ENCODE measurements at regions not wholly inside any gene's neighbourhood (a gene's known extent, or its start where the extent isn't known, plus 50 kb on each side); places are given as distances from the start of the nearest gene placed in this dataset.
"Not testable (repeated sequence)": the region's sequence is repeated elsewhere in the genome, so short reads cannot be mapped to it uniquely, and the experiment has no call there.

DNA sequence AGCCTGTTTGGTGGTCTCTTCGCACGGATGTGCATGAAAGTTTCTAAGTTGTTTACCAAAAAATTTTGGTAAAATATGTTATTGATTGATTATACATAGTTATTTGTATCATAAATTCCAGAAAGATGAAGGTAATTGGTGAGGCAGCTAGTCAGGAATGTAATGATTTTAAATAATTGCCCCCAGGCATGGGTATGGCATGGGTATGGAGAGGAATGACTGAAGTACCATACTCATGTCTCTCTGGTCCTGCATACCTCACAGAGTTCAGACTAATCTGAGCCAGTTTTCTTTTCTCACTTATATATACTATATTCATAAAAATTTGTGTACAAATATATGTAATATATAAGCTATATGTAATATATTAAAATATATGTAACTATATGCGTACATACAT is 329.0 kb upstream of the TECRL start:
- in situ Hi-C loops (cut with MboI; ENCODE audit: low sequenced_read_pairs) = no loop called here

- in situ Hi-C loops (cut with MboI; ENCODE audit: low sequenced_read_pairs) = not testable (repeated sequence)
Observed at GRCh38 chr4:64737854-64738138, 328.5 kb upstream of the TECRL start.

- in situ Hi-C loops (cut with MboI; ENCODE audit: low sequenced_read_pairs) = no loop called here
Observed at GRCh38 chr4:64737026-64737853, 328.0 kb upstream of the TECRL start.

DNA sequence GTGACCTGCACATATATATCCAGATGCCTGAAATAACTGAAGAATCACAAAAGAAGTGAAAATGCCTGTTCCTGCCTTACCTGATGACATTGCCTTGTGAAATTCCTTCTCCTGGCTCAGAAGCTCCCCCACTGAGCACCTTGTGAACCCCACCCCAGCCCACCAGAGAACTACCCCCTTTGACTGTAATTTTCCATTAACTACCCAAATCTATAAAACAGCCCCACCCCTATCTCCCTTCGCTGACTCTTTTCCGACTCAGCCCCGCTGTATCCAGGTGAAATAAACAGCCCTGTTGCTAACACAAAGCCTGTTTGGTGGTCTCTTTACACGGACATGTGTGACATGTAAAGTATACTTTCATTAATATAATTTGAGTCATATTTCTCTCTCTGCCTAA is 320.3 kb upstream of the TECRL start:
- in situ Hi-C loops (cut with MboI; ENCODE audit: low sequenced_read_pairs) = no loop called here

- in situ Hi-C loops (cut with MboI; ENCODE audit: low sequenced_read_pairs) = no loop called here
Observed at GRCh38 chr4:64727960-64728359, 318.7 kb upstream of the TECRL start.

- in situ Hi-C loops (cut with MboI; ENCODE audit: low sequenced_read_pairs) = not testable (repeated sequence)
Observed at GRCh38 chr4:64727391-64727790, 318.1 kb upstream of the TECRL start.

GRCh38 chr4:64724689-64725088 is 315.4 kb upstream of the TECRL start:
- in situ Hi-C loops (cut with MboI; ENCODE audit: low sequenced_read_pairs) = no loop called here

GRCh38 chr4:64721106-64721505 is 311.9 kb upstream of the TECRL start:
- in situ Hi-C loops (cut with MboI; ENCODE audit: low sequenced_read_pairs) = no loop called here

GRCh38 chr4:64718091-64718490 is 308.8 kb upstream of the TECRL start:
- in situ Hi-C loops (cut with MboI; ENCODE audit: low sequenced_read_pairs) = no loop called here

DNA sequence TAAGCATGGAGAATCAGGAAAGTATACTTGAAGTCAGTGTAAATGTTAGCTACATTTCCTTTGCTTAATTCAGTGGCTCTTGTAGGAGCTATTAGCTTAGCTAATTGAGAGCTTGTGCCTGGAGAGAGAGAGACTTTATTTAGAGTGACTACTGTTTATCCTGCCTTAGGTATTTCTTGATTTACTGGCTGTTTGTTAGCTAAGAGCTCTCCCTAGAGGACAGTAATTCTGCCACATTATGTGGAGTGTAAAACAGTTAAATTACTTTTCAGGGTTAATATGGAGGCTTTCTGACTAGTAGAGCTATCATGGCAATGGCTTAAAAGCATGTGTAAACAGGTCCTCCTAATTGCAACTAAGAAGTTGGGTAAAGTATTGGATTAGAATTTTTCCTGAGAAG is 306.5 kb upstream of the TECRL start:
- in situ Hi-C loops (cut with MboI; ENCODE audit: low sequenced_read_pairs) = no loop called here

GRCh38 chr4:64713256-64713840 is 304.1 kb upstream of the TECRL start:
- in situ Hi-C loops (cut with MboI; ENCODE audit: low sequenced_read_pairs) = no loop called here

DNA sequence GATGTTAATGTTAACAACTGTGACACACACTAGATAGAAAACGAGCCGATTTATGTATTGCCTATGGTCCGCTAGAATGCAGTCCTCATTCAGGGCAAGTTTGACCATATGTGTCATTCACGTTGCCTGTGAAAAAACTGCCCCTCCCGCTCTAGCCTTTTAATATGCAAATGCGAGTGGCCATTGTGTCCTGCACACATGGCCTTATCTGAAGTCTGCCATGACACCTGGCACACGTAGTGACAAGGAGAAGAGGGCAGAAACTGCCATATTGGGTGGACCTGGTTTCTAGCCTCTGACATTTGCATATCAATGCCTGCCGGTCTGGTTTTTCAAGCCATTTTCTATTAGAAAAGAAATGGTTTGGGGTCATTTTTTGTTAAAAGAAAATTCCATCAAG is 303.3 kb upstream of the TECRL start:
- in situ Hi-C loops (cut with MboI; ENCODE audit: low sequenced_read_pairs) = no loop called here

DNA sequence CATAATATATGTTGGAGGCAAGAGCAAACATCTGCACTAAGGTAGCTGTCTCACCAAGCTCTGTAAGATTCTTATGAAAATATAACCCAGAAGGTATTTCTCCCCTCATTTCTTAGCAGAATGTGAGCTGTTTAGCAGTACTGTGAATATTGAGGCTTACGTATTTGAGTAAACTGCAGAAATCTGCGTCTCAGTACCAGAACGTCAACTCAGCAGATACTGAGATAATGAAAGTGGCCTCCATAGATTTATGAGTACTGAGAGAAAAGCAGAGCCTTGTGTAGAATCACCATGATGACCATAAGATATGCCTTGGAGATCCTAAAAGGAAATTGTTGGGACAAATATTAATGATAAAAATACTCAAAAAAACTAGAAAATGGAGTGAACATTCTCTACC is 296.7 kb upstream of the TECRL start:
- in situ Hi-C loops (cut with MboI; ENCODE audit: low sequenced_read_pairs) = no loop called here

DNA sequence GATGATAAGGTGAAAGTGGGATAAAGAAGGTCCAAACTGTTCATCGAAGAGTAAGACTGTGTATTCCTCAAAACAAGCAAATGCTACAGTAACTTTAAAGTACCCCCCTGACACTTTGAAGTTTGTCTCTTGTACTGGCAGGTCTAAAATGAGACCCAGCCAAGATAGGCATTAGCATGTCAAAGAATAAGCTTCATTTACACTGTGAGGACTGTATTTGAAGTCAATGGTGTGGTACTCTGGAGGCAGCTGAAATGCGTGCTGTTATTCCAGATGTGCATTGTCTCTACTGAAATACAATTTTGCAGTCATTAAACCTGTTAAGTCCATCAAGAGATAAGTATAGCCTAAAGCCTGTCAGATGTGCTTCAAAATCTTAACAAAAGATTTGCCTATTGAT is 288.9 kb upstream of the TECRL start:
- in situ Hi-C loops (cut with MboI; ENCODE audit: low sequenced_read_pairs) = no loop called here

DNA sequence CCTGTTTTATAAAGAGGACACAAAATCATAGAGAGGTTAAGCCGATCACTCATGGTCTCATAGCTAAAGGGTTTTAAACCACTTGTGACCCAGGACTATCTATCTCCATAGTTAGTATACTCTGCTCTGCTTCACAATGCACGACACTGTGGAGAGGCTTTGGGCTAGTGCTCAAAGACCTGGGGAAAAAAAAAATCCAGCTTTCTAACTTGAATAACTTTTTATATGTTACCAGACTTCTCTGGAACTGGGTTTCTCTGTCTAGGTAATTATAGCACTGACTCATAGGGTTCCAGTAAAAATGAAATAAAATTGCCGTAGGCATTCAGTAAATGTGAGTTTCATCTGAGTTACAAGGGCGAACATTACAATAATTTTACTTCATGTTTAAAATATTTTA is 273.7 kb upstream of the TECRL start:
- in situ Hi-C loops (cut with MboI; ENCODE audit: low sequenced_read_pairs) = no loop called here

- in situ Hi-C loops (cut with MboI; ENCODE audit: low sequenced_read_pairs) = no loop called here
Observed at GRCh38 chr4:64682481-64682880, 273.2 kb upstream of the TECRL start.

DNA sequence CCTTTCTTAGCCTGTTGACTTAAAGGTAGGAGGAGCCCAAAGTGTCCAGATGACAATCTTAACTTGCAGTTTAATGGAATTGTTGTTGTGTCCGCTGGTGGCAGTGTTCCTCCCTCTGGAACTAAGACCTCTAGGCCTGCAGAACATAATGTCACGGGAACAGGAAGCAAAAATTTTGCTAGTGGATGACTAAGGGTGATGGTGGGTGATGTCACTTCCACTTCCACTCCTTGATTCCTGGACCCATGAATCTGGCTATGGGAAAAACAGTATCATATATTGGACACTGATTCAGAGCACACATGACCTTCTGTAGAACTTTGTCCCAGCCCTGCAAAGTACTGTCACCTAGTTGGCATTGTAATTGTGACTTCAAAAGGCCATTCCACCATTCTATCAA is 263.9 kb upstream of the TECRL start:
- in situ Hi-C loops (cut with MboI; ENCODE audit: low sequenced_read_pairs) = not testable (repeated sequence)

DNA sequence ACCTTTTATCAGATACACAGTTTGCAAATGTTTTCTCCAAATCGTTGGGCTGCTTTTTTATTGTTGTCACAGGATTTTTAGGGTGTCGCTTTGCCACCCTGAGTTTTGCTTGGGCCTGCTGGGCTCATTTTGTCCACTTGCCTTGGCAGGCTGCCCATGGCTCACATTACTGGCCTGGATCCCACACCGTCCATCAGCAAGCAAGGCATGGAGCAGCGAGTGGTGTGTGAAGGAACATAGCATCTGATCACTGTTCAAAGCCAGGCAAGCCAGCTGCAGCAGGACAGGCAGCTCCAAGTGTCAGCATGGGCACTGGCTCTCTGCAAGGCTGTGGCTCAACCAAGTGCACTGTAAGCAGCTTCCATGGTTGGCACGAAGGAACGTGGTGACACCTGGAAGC is 261.4 kb upstream of the TECRL start:
- in situ Hi-C loops (cut with MboI; ENCODE audit: low sequenced_read_pairs) = no loop called here

DNA sequence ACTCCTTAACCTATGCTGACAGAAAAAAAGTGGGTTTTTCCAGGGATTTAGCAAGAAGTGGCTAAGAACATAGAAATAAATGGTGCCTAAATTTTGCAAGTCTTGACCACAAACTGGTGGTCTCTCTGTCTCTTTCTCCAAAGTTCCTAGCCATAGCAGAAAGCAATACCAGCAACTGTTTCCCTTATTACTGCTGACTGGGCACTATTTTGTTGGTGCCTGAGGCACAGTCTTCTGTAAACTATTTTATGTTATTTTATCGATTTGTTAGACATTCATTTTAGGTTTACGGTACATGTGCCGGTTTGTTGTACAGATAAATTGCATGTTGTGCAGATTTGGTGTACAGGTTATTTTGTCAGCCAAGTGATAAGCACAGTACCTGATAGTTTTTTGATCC is 234.6 kb upstream of the TECRL start:
- in situ Hi-C loops (cut with MboI; ENCODE audit: low sequenced_read_pairs) = no loop called here

- in situ Hi-C loops (cut with MboI; ENCODE audit: low sequenced_read_pairs) = no loop called here
Observed at GRCh38 chr4:64642936-64643335, 233.7 kb upstream of the TECRL start.

DNA sequence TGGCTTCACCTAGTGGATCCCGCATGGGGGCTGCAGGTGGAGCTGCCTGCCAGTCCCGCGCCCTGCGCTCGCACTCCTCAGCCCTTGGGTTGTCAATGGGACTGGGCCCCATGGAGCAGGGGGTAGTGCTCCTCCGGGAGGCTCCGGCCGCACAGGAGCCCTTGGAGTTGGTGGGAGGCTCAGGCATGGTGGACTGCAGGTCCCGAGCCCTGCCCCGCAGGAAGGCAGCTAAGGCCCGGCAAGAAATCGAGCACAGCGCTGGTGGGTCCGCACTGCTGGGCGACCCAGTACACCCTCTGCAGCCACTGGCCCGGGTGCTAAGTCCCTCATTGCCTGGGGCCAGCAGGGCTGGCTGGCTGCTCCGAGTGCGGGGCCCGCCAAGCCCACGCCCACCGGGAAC is 231.2 kb upstream of the TECRL start:
- in situ Hi-C loops (cut with MboI; ENCODE audit: low sequenced_read_pairs) = not testable (repeated sequence)

DNA sequence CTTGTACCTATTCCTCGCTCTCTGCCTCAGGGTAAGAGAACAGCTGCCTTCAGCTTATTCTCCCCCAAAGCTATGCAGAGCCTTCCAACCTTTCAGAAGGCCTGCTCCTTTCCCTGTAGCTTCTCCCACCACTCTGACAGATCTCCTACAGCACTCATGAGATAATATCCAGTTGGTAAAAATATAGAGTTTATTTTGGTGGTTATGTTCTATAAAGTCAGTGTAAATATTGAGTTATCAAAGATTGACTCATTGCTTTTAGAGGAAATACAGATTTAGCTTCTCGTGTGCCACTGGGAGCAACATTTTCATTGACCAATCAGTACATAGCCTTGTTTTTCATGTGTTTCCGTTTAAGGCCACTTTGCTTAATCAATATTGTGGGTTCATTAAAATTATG is 216.2 kb upstream of the TECRL start:
- in situ Hi-C loops (cut with MboI; ENCODE audit: low sequenced_read_pairs) = no loop called here

- in situ Hi-C loops (cut with MboI; ENCODE audit: low sequenced_read_pairs) = no loop called here
Observed at GRCh38 chr4:64617800-64618199, 208.6 kb upstream of the TECRL start.

All from HL-60/S4 (cell line).